GM12801 (cell line): ENCODE measurements at regions not wholly inside any gene's neighbourhood (a gene's known extent, or its start where the extent isn't known, plus 50 kb on each side); places are given as distances from the start of the nearest gene placed in this dataset.

Experiments used
- TF ChIP-seq, protein P1 (sequence below): IDR thresholded peaks from one replicate; pipeline ENCODE4 v1.5.1; 2011; ENCODE audit warnings: control low read depth; ENCODE audit not compliant: insufficient read length; ENCODE audit errors: extremely low read depth

DNA sequence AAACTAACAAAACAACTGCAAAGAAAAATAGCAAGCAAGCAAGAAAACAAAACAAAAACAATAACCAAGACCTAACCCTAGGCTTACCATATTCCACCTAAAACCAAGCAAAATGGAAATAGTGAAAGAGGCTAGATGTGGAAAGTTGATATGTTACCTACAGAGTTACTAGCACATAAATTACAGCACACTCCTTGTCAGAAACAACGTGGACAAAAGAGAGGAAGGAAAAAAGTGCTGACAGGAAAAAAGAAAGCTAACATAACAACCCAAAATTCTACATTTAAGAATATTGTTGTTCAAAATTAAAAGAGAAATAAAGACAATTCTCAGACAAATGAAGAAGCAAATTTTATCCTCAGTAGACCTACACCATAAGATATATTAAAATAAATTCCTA lies 812.8 kb upstream of the NUDT12 start:
- TF ChIP-seq, protein P1, sequence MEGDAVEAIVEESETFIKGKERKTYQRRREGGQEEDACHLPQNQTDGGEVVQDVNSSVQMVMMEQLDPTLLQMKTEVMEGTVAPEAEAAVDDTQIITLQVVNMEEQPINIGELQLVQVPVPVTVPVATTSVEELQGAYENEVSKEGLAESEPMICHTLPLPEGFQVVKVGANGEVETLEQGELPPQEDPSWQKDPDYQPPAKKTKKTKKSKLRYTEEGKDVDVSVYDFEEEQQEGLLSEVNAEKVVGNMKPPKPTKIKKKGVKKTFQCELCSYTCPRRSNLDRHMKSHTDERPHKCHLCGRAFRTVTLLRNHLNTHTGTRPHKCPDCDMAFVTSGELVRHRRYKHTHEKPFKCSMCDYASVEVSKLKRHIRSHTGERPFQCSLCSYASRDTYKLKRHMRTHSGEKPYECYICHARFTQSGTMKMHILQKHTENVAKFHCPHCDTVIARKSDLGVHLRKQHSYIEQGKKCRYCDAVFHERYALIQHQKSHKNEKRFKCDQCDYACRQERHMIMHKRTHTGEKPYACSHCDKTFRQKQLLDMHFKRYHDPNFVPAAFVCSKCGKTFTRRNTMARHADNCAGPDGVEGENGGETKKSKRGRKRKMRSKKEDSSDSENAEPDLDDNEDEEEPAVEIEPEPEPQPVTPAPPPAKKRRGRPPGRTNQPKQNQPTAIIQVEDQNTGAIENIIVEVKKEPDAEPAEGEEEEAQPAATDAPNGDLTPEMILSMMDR = no peak

DNA sequence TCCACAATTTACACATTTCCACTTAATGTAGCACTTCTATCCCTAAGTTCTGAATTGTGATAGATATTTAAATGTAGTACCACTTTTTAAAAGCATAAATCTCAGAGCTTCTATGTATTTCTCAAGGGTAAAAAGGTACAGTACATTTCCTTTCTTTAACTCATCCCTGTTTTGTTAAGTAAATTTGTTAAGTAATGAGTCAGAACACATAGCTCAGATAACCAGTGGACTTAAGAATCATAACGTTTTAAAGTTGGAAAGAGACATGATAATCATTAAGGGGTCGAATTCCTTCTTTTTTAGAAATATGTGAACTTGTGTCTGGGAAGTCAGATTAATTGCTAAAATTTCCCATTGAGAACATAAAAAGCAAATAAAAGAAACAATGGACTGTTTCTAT lies 810.2 kb upstream of the NUDT12 start:
- TF ChIP-seq, protein P1 = no peak

DNA sequence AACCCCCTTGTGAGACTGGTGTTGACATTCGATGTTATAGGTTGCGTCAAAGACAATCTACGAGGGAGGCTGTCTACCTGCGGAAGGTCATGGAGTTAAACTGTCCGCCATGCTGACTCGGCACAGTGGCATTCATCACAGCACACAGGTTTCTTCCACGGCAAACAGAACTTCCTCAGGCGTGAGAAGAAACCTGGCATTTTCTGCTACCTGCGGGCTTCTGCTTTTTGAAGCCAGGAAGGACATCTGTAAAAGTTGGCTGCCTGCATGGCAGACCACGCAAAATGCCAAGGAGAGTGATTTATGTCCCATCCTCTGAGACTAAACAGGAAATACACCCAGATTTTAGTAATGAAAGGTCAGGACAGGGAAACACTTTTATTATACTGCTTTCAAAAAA lies 809.8 kb upstream of the NUDT12 start:
- TF ChIP-seq, protein P1 = no peak

DNA sequence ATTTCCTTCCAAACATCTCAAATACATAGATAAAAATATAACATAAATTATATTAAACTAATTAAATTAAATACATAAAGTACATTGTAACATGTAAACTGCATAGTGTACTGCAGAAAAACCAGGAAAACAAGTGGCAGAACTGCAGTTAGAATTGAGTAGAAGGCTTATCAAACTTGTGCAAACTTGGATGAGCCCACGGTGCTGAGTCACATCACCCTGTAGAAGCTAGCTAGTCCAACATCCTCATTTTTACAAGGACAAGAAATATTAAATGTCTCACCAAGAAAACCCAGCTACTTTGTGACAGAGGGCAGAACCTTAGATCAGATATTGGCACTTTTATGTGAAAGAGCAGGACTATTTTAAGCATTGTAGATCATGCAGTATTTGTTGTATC lies 807.9 kb upstream of the NUDT12 start:
- TF ChIP-seq, protein P1 = no peak

DNA sequence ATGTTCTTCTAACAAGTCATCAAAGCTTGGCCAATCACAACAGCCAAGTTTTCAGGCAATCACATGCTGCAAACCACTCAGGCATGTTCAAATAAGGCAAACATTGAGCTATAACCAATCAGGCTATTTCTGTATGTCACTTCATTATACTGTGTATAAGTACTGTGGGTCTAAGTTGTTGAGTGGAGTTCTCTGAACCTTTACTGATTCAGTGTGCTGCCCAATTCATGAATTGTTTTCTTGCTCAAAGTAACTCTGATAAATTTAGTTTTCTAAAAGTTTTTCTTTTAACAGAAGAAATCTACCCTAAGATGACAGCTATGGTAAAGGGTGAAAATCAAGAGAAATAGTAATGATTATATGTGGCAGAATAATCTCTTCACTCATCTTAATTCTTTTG lies 805.4 kb upstream of the NUDT12 start:
- TF ChIP-seq, protein P1 = no peak

DNA sequence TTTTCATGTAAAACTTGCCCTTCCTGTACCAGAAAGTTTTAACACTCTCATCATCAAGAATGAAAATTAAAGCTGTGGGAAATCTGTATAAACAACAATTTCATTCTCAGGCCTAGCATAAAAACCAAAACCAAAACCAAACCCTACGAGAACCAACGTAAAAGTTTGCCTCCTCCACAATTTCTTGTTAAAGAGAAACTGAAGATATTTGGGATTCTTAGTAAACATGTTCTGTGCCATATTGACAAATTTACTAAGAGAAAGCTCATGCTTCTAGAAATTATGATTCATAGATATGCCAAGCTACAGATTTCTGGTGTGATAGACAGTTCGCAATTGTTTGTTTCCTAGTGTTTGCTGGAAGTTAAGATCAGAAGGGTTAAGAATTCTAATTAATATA lies 801.0 kb upstream of the NUDT12 start:
- TF ChIP-seq, protein P1 = no peak

DNA sequence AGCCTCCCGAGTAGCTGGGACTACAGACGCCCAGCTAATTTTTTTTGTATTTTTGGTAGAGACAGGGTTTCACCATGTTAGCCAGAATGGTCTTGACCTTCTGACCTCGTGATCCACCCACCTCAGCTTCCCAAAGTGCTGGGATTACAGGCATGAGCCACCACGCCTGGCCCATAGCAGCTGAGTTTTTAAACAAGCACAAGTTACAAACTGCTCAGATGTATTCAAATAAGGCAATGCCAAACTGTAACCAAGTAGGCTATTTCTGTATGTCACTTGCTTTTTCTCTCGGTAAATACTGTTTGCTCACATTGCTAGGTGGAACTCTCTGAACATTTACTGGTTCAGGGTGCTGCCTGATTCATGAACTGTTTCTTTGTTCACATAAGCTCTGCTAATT lies 799.3 kb upstream of the NUDT12 start:
- TF ChIP-seq, protein P1 = no peak

DNA sequence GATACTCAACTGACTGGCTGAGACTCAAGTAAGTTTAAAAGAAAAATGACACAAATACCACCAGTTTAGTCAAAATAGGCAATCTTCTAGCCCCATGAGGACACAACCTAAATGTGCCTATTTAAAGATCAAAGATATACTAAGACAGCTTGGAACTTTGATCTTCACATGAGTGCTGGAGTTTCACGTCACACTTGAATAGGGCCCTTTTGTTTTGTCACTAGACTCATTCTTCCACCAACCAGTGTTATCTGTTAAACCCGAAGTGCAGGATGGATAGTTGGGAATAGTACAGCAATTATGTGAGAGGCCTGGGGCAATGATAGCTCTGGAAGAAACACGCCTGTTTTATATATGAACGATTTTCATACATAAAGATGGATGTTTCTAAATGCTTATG lies 792.8 kb upstream of the NUDT12 start:
- TF ChIP-seq, protein P1 = no peak
